ENCODE measurements at regions not wholly inside any gene's neighbourhood (a gene's known extent, or its start where the extent isn't known, plus 50 kb on each side); places are given as distances from the start of the nearest gene placed in this dataset.
"Not testable (repeated sequence)": the region's sequence is repeated elsewhere in the genome, so short reads cannot be mapped to it uniquely, and the experiment has no call there.

GRCh38 chr9:40942730-40943129 is 185.8 kb downstream of the FOXD4L6 start:
- peak overlapping the region in 1 of 3 donors; percentile 4 for H3K27ac Mint-ChIP-seq

DNA sequence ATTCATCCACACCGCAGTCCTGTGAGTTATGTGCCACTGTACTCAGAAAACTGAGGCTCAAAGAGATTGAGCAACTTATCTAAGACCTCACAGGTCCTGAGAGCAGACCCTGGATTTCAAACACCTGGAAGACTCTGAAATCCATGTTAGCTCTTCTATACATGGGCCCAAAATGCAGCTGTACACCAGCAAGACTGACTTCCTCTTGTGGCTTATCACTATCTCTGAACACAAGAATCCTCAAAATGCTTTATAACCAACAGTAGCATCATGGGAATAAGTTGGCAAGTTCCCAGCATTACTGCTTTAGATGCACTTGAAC is 188.6 kb downstream of the FOXD4L6 start:
- not testable (repeated sequence) for H3K27ac Mint-ChIP-seq; H3K4me1 ChIP-seq (ENCODE audit: control insufficient read depth, insufficient read depth, low read length, poor library complexity, severe bottlenecking); H3K4me3 ChIP-seq (ENCODE audit: low read depth, low read length); H3K4me3 Mint-ChIP-seq; DNase-seq; H3K36me3 ChIP-seq (ENCODE audit: control insufficient read depth, insufficient read depth, low read length); ATAC-seq (ENCODE audit: low read depth in 2 of 2); H3K27ac ChIP-seq (ENCODE audit: insufficient read depth, low read length, poor library complexity, severe bottlenecking); H3K4me1 Mint-ChIP-seq; H3K36me3 Mint-ChIP-seq; H3K27me3 ChIP-seq (ENCODE audit: control insufficient read depth, insufficient read depth, low read length); H3K27me3 Mint-ChIP-seq
- H3K9me3 ChIP-seq (ENCODE audit: control insufficient read depth in 2 of 2, low read length in 2 of 2) = peaks cover 5 to 10% of the 10 kb centered on the region in 2 experiments
- peaks cover 0 to 18% (median 5%) of the 10 kb centered on the region in 7 donors for H3K9me3 Mint-ChIP-seq

More at GRCh38 chr9:40942730-40943129, 185.8 kb downstream of the FOXD4L6 start:
- H3K36me3 ChIP-seq (ENCODE audit: control insufficient read depth, insufficient read depth, low read length); H3K4me1 ChIP-seq (ENCODE audit: control insufficient read depth, insufficient read depth, low read length, poor library complexity, severe bottlenecking); ATAC-seq (ENCODE audit: low read depth in 2 of 2); H3K36me3 Mint-ChIP-seq; H3K4me3 ChIP-seq (ENCODE audit: low read depth, low read length); H3K4me3 Mint-ChIP-seq; H3K4me1 Mint-ChIP-seq; H3K27me3 ChIP-seq (ENCODE audit: control insufficient read depth, insufficient read depth, low read length); H3K9me3 ChIP-seq (ENCODE audit: control insufficient read depth in 2 of 2, low read length in 2 of 2); H3K27ac ChIP-seq (ENCODE audit: insufficient read depth, low read length, poor library complexity, severe bottlenecking); DNase-seq; H3K27me3 Mint-ChIP-seq: not testable (repeated sequence)
- peaks cover 0 to 14% (median 5%) of the 10 kb centered on the region in 7 donors for H3K9me3 Mint-ChIP-seq

GRCh38 chr9:40939201-40939887 is 189.1 kb downstream of the FOXD4L6 start:
- not testable (repeated sequence) for H3K27ac Mint-ChIP-seq; H3K4me1 Mint-ChIP-seq; H3K36me3 ChIP-seq (ENCODE audit: control insufficient read depth, insufficient read depth, low read length); DNase-seq; H3K4me3 Mint-ChIP-seq; H3K27ac ChIP-seq (ENCODE audit: insufficient read depth, low read length, poor library complexity, severe bottlenecking); ATAC-seq (ENCODE audit: low read depth in 2 of 2); H3K4me3 ChIP-seq (ENCODE audit: low read depth, low read length); H3K36me3 Mint-ChIP-seq; H3K27me3 Mint-ChIP-seq; H3K27me3 ChIP-seq (ENCODE audit: control insufficient read depth, insufficient read depth, low read length); H3K4me1 ChIP-seq (ENCODE audit: control insufficient read depth, insufficient read depth, low read length, poor library complexity, severe bottlenecking)
- peaks cover 0 to 18% (median 5%) of the 10 kb centered on the region in 7 donors for H3K9me3 Mint-ChIP-seq
- peaks cover 7 to 13% of the 10 kb centered on the region in 2 experiments for H3K9me3 ChIP-seq (ENCODE audit: control insufficient read depth in 2 of 2, low read length in 2 of 2)

GRCh38 chr9:40935336-40935735 is 193.1 kb downstream of the FOXD4L6 start:
- ATAC-seq (ENCODE audit: low read depth in 2 of 2) (no peak), DNase-seq (no peak)
- Histone ChIP-seq H3K27ac (ENCODE audit: insufficient read depth, low read length, poor library complexity, severe bottlenecking) (no peak overlapping the region), H3K36me3 (ENCODE audit: control insufficient read depth, insufficient read depth, low read length) (no peaks in the 10 kb centered on the region), H3K9me3 (ENCODE audit: control insufficient read depth in 2 of 2, low read length in 2 of 2) (peaks cover 11 to 29% of the 10 kb centered on the region in 2 experiments), H3K4me1 (ENCODE audit: control insufficient read depth, insufficient read depth, low read length, poor library complexity, severe bottlenecking) (no peaks in the 10 kb centered on the region), H3K27me3 (ENCODE audit: control insufficient read depth, insufficient read depth, low read length) (peaks cover 2% of the 10 kb centered on the region), H3K4me3 (ENCODE audit: low read depth, low read length) (no peak overlapping the region)
- H3K9me3 Mint-ChIP-seq = peaks cover 2 to 47% (median 13%) of the 10 kb centered on the region in 7 donors
- peaks cover 0 to 2% (median 0%) of the 10 kb centered on the region in 4 donors for H3K4me1 Mint-ChIP-seq
- peaks cover 9% of the 10 kb centered on the region for H3K36me3 Mint-ChIP-seq
- H3K4me3 Mint-ChIP-seq = no peak overlapping the region
- no peak overlapping the region for H3K27ac Mint-ChIP-seq
- no peaks in the 10 kb centered on the region for H3K27me3 Mint-ChIP-seq

DNA sequence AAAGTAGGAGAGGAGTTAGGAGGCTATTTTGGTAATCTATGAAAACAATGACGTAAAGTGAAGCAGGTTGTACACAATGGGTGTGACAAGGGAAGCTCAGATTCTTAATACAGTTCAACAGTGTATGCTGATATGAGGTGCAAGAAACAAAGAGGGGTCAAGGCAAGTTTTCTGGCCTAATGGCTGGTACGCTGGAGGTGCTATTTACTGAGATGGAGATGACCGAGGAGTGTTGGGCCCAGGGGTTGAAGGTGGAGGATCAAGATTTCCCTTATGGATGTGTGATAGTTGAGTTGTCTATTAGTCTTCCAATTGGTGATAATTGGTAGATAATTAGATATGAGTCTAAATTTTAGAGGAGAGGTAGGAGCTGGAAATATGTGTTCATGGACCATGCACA is 194.0 kb downstream of the FOXD4L6 start:
- H3K4me1 Mint-ChIP-seq; H3K36me3 ChIP-seq (ENCODE audit: control insufficient read depth, insufficient read depth, low read length); H3K27me3 Mint-ChIP-seq; H3K27me3 ChIP-seq (ENCODE audit: control insufficient read depth, insufficient read depth, low read length); H3K27ac ChIP-seq (ENCODE audit: insufficient read depth, low read length, poor library complexity, severe bottlenecking); H3K4me3 ChIP-seq (ENCODE audit: low read depth, low read length); H3K4me1 ChIP-seq (ENCODE audit: control insufficient read depth, insufficient read depth, low read length, poor library complexity, severe bottlenecking); DNase-seq; H3K36me3 Mint-ChIP-seq; H3K4me3 Mint-ChIP-seq; H3K27ac Mint-ChIP-seq; ATAC-seq (ENCODE audit: low read depth in 2 of 2): not testable (repeated sequence)
- H3K9me3 ChIP-seq (ENCODE audit: control insufficient read depth in 2 of 2, low read length in 2 of 2) = peaks cover 15 to 37% of the 10 kb centered on the region in 2 experiments
- peaks cover 2 to 49% (median 10%) of the 10 kb centered on the region in 7 donors for H3K9me3 Mint-ChIP-seq

- not testable (repeated sequence) for H3K4me3 Mint-ChIP-seq; H3K27ac ChIP-seq (ENCODE audit: insufficient read depth, low read length, poor library complexity, severe bottlenecking); ATAC-seq (ENCODE audit: low read depth in 2 of 2); H3K4me1 ChIP-seq (ENCODE audit: control insufficient read depth, insufficient read depth, low read length, poor library complexity, severe bottlenecking); H3K27ac Mint-ChIP-seq; DNase-seq; H3K27me3 ChIP-seq (ENCODE audit: control insufficient read depth, insufficient read depth, low read length); H3K4me1 Mint-ChIP-seq; H3K4me3 ChIP-seq (ENCODE audit: low read depth, low read length); H3K27me3 Mint-ChIP-seq; H3K36me3 Mint-ChIP-seq; H3K36me3 ChIP-seq (ENCODE audit: control insufficient read depth, insufficient read depth, low read length)
- H3K9me3 Mint-ChIP-seq = peaks cover 0 to 76% (median 21%) of the 10 kb centered on the region in 7 donors
- peaks cover 40 to 69% of the 10 kb centered on the region in 2 experiments for H3K9me3 ChIP-seq (ENCODE audit: control insufficient read depth in 2 of 2, low read length in 2 of 2)
Measured at GRCh38 chr9:40930426-40930825, 198.1 kb downstream of the FOXD4L6 start.

DNA sequence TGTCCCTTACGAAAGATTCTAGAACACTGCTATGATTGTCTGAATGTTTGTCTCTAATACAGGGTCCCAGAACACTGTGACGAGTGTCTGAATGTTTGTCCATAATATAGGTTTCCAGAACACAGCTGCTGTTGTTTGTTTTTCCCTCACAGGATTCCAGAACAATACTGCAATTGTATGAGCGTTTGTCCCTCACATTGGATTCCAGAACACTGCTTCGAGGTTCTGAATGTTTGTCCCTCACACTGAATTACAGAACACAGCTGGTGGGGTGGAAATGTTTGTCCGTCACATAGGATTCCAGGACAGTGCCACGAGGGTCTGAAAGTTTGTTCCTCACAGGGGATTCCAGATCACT is 199.0 kb downstream of the FOXD4L6 start:
- not testable (repeated sequence) for H3K27ac Mint-ChIP-seq; H3K36me3 ChIP-seq (ENCODE audit: control insufficient read depth, insufficient read depth, low read length); H3K36me3 Mint-ChIP-seq; H3K4me1 Mint-ChIP-seq; H3K27ac ChIP-seq (ENCODE audit: insufficient read depth, low read length, poor library complexity, severe bottlenecking); DNase-seq; H3K27me3 Mint-ChIP-seq; H3K4me3 ChIP-seq (ENCODE audit: low read depth, low read length); ATAC-seq (ENCODE audit: low read depth in 2 of 2); H3K4me1 ChIP-seq (ENCODE audit: control insufficient read depth, insufficient read depth, low read length, poor library complexity, severe bottlenecking); H3K4me3 Mint-ChIP-seq; H3K27me3 ChIP-seq (ENCODE audit: control insufficient read depth, insufficient read depth, low read length)
- H3K9me3 Mint-ChIP-seq = peaks cover under 1 to 86% (median 29%) of the 10 kb centered on the region in 7 donors
- peaks cover 45 to 75% of the 10 kb centered on the region in 2 experiments for H3K9me3 ChIP-seq (ENCODE audit: control insufficient read depth in 2 of 2, low read length in 2 of 2)

DNA sequence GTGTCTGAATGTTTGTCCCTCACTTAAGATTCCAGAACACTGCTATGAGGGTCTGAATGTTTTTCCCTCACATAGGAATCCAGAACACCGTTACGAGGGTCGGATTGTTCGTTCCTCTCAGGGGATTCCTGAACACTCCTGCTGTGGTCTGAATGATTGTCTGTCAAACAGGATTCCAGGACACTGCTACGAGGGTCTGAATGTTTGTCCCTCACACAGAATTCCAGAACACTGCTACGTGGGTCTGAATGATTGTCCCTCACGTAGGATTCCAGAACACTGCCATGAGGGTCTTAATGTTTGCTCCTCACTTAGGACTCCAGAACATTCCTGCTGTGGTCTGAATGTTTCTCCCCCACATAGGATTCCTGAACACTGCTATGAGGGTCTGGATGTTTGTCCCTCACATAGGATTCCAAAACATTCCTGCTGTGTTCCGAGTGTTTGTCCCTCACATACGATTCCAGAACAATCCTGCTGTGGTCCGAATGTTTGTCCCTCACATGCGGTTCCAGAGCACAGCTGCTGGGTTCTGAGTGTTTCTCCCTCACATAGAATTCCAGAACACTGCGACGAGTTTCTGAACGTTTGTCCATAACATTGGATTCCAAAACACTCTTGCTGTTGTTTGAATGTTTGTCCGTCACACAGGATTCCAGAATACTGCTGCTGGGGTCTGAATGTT is 199.5 kb downstream of the FOXD4L6 start:
- DNase-seq = no peak
- no peaks in the 10 kb centered on the region for H3K4me1 Mint-ChIP-seq
- H3K27me3 Mint-ChIP-seq = no peaks in the 10 kb centered on the region
- no peak overlapping the region for H3K27ac Mint-ChIP-seq
- peaks cover 47 to 75% of the 10 kb centered on the region in 2 experiments for H3K9me3 ChIP-seq (ENCODE audit: control insufficient read depth in 2 of 2, low read length in 2 of 2)
- peaks cover 9% of the 10 kb centered on the region for H3K36me3 Mint-ChIP-seq
- no peaks in the 10 kb centered on the region for H3K36me3 ChIP-seq (ENCODE audit: control insufficient read depth, insufficient read depth, low read length)
- no peak for ATAC-seq (ENCODE audit: low read depth in 2 of 2)
- H3K4me3 ChIP-seq (ENCODE audit: low read depth, low read length) = no peak overlapping the region
- no peaks in the 10 kb centered on the region for H3K27me3 ChIP-seq (ENCODE audit: control insufficient read depth, insufficient read depth, low read length)
- no peak overlapping the region for H3K4me3 Mint-ChIP-seq
- no peaks in the 10 kb centered on the region for H3K4me1 ChIP-seq (ENCODE audit: control insufficient read depth, insufficient read depth, low read length, poor library complexity, severe bottlenecking)
- H3K27ac ChIP-seq (ENCODE audit: insufficient read depth, low read length, poor library complexity, severe bottlenecking) = no peak overlapping the region
- peaks cover 4 to 91% (median 33%) of the 10 kb centered on the region in 7 donors for H3K9me3 Mint-ChIP-seq

Measured in CD4-positive, CD25-positive, alpha-beta regulatory T cell (primary cell).